Pancreas (tissue), 10 donors: ENCODE measurements at regions not wholly inside any gene's neighbourhood (a gene's known extent, or its start where the extent isn't known, plus 50 kb on each side); places are given as distances from the start of the nearest gene placed in this dataset.

ENCODE experiments used
- ATAC-seq, 4 donors: fragments of 200-7000 bp; cut with Tn5 transposase; one replicate each; pipeline versions ENCODE4 v1.8.0 to v1.9.1; 2020; ENCODE audit warnings: mild to moderate bottlenecking in 4 of 4, moderate library complexity in 4 of 4
- DNase-seq, 6 donors: peaks; one replicate each; pipeline ENCODE4 v3.0.0-alpha.2; 2020
- FAIRE-seq: peaks from 2 replicates; lab custom pipeline; 2012; peaks lifted over from hg19 to GRCh38; lab: Jason Lieb, UNC
- H3K27ac ChIP-seq, 4 donors: fragments of 200-600 bp; sonication (generic); 1 replicate in 3 of 4; 2 replicates in 1 of 4; pipeline versions ENCODE4 v1.5.0 to v1.8.0; 2020
- H3K27me3 ChIP-seq, 4 donors: fragments of 200-600 bp; one replicate each; pipeline ENCODE4 v1.8.0; 2021
- H3K36me3 ChIP-seq, 3 donors: fragments of 200-600 bp; sonication (generic) in 1 of 3; one replicate each; pipeline versions ENCODE4 v1.5.0 to v1.8.0; 2020 to 2021
- H3K4me1 ChIP-seq, 3 donors: fragments of 200-600 bp; one replicate each; pipeline ENCODE4 v1.8.0; 2021
- H3K4me3 ChIP-seq, 4 donors: fragments of 200-600 bp; sonication (generic) in 2 of 4; one replicate each; pipeline versions ENCODE4 v1.5.0 to v1.8.0; 2020 to 2021
- H3K9me3 ChIP-seq, 4 donors: fragments of 200-600 bp; one replicate each; pipeline ENCODE4 v1.8.0; 2021
- WGBS, 2 donors: extraction: QIAGEN DNeasy Blood & Tissue Kit; methylation state at CpG; one replicate each; pipeline ENCODE4 v1.1.7; 2013; 5-methylcytosine and 5-hydroxymethylcytosine counted together
- intact Hi-C, 3 donors: fragments of 100-400 bp; cut with DNase I; formaldehyde crosslinking; loops; one replicate each; pipeline versions ENCODE4 v1.11.1 to v1.14.2; 2022
- TF ChIP-seq, protein P1 (sequence below), 4 donors: fragments of 200-600 bp; sonication (generic) in 3 of 4; IDR thresholded peaks; one replicate each; pipeline versions ENCODE4 v1.5.0 to v1.8.0; 2021; ENCODE audit warnings: antibody characterized with exemption in 4 of 4
- donor health status: healthy with polysubstance abuse.
- donor health status: DM: no; HTN: no; CAD: no; lungs with moderate emphysema.
- donor health status: DM: no; HTN: no; CAD: no.
- donor health status: control.
- donor health status: control.
- donor health status: Bipolar disorder and iron deficiency.
- donor health status: DM: yes; HTN: yes; CAD: no.
- donor health status: DM: no; HTN: no; CAD: no.
- donor health status: DM: no; HTN: no; CAD: no.
- donor health status: DM: yes; HTN: yes; CAD: no.

- H3K4me1 ChIP-seq = no peaks in the 10 kb centered on the region
- no peaks in the 10 kb centered on the region for H3K36me3 ChIP-seq
- no peak overlapping the region for H3K27ac ChIP-seq
- DNase-seq = peak; percentile 46 to 92 (median 78)
- TF ChIP-seq, protein P1, sequence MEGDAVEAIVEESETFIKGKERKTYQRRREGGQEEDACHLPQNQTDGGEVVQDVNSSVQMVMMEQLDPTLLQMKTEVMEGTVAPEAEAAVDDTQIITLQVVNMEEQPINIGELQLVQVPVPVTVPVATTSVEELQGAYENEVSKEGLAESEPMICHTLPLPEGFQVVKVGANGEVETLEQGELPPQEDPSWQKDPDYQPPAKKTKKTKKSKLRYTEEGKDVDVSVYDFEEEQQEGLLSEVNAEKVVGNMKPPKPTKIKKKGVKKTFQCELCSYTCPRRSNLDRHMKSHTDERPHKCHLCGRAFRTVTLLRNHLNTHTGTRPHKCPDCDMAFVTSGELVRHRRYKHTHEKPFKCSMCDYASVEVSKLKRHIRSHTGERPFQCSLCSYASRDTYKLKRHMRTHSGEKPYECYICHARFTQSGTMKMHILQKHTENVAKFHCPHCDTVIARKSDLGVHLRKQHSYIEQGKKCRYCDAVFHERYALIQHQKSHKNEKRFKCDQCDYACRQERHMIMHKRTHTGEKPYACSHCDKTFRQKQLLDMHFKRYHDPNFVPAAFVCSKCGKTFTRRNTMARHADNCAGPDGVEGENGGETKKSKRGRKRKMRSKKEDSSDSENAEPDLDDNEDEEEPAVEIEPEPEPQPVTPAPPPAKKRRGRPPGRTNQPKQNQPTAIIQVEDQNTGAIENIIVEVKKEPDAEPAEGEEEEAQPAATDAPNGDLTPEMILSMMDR (IDR thresholded peaks at IDR 0.05) = peak; percentile 67 to 81 (median 78)
- no peak for FAIRE-seq
- no peaks in the 10 kb centered on the region for H3K9me3 ChIP-seq
- H3K4me3 ChIP-seq = no peak overlapping the region
- peak in 3 of 4 donors; percentile 86 to 97 (median 88) for ATAC-seq
- no peaks in the 10 kb centered on the region for H3K27me3 ChIP-seq
- WGBS, 2 donors = 19 to 20% methylated on average over 5 of the region's 5 CpGs
- intact Hi-C loops = loop anchor here in 1 of 3 donors (10.0 kb wide), 1 partner anchor 953 kb away; no protein-coding TSS in a partner anchor
Observed at GRCh38 chr1:34597877-34598514, 156.9 kb upstream of the GJB5 start.

GRCh38 chr1:34602907-34603306, 151.9 kb upstream of the GJB5 start:
- H3K4me3 ChIP-seq = no peak overlapping the region
- 45 to 53% methylated on average over 6 of the region's 6 CpGs for WGBS, 2 donors
- DNase-seq (no peak), ATAC-seq (no peak), FAIRE-seq (no peak)
- no peaks in the 10 kb centered on the region for H3K4me1 ChIP-seq
- peaks cover 0 to 5% (median 0%) of the 10 kb centered on the region in 4 donors for H3K27me3 ChIP-seq
- TF ChIP-seq, protein P1 (IDR thresholded peaks at IDR 0.05) = no peak
- intact Hi-C loops = no loop called here
- no peaks in the 10 kb centered on the region for H3K9me3 ChIP-seq
- H3K27ac ChIP-seq = no peak overlapping the region
- H3K36me3 ChIP-seq = no peaks in the 10 kb centered on the region

DNA sequence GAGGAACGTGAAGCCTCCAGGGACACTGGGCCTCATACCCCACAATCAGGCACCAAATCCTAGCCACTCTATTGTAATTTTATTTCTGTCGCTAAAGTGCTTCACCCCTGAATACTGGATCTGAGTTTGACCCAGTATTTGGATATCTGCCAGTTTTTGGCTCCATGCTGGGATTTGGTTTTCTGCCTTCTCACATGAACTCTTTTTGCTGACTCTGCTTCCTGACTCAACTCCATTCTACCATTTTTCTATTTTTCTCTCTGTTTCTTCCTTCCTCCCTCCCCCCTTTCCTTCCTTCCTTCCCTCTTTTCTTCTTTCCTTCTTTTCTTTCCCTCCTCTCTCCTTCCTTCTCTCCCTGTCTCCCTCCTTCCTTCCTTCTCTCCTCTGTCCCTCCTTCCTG, 151.3 kb upstream of the GJB5 start:
- TF ChIP-seq, protein P1 (IDR thresholded peaks at IDR 0.05) = no peak
- Histone ChIP-seq H3K27me3 (peaks cover 0 to 6% (median 0%) of the 10 kb centered on the region in 4 donors), H3K4me1 (no peaks in the 10 kb centered on the region), H3K27ac (no peak overlapping the region), H3K9me3 (no peaks in the 10 kb centered on the region), H3K36me3 (no peaks in the 10 kb centered on the region), H3K4me3 (no peak overlapping the region)
- no peak for ATAC-seq
- intact Hi-C loops = no loop called here
- no peak for FAIRE-seq
- WGBS, 2 donors = 26 to 66% methylated on average over 2 of the region's 2 CpGs
- no peak for DNase-seq

DNA sequence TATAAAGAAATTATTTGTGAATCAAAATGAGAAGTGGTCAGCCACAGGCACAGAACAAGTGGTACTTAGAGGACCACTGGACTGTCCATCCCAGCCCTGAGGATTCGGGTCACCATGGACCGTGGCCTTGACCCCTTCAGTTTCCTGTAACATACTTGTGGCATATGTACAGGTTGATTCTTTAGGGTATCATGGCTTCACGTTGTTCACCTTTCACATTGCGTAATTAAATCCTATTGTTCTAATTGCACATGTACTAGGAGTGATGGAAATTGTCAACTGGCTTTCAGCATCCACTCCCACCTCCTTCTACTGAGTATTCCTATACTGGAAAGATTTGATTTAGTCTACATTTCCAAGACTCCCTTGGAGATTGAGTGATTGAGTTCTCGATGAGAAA, 148.3 kb upstream of the GJB5 start:
- no peak overlapping the region for H3K27ac ChIP-seq
- DNase-seq (no peak), FAIRE-seq (no peak), ATAC-seq (no peak)
- H3K9me3 ChIP-seq = no peaks in the 10 kb centered on the region
- intact Hi-C loops = no loop called here
- TF ChIP-seq, protein P1 (IDR thresholded peaks at IDR 0.05) = no peak
- no peaks in the 10 kb centered on the region for H3K4me1 ChIP-seq
- H3K4me3 ChIP-seq = no peak overlapping the region
- peaks cover 0 to 6% (median 0%) of the 10 kb centered on the region in 4 donors for H3K27me3 ChIP-seq
- H3K36me3 ChIP-seq = no peaks in the 10 kb centered on the region
- 67 to 73% methylated on average over 5 of the region's 5 CpGs for WGBS, 2 donors

DNA sequence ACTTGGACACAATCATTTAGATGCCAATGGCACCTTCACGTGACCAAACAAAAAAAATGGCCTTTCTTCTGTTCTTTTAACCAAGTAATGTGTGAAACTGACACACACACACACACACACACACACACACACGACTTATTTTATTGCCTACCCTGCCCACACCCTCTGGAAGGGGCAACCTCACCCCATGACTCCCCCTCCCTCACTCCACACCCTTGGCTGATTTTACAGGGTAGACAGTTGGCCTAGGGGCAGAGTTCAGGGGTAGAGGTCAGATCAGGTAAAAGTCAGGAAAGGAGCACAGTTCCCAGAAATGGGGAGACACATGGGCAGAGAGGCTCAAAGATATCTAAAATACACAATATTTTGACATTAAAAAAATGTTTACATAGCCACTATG, 144.8 kb upstream of the GJB5 start:
- FAIRE-seq (no peak), DNase-seq (no peak), ATAC-seq (no peak)
- no peak overlapping the region for H3K27ac ChIP-seq
- H3K4me3 ChIP-seq = no peak overlapping the region
- WGBS, 2 donors = 32 to 41% methylated on average over 2 of the region's 2 CpGs
- TF ChIP-seq, protein P1 (IDR thresholded peaks at IDR 0.05) = no peak
- no peaks in the 10 kb centered on the region for H3K9me3 ChIP-seq
- intact Hi-C loops = no loop called here
- no peaks in the 10 kb centered on the region for H3K4me1 ChIP-seq
- H3K27me3 ChIP-seq = peaks cover 0 to 6% (median 0%) of the 10 kb centered on the region in 4 donors
- no peaks in the 10 kb centered on the region for H3K36me3 ChIP-seq
